ENCODE measurements at regions not wholly inside any gene's neighbourhood (a gene's known extent, or its start where the extent isn't known, plus 50 kb on each side); places are given as distances from the start of the nearest gene placed in this dataset.

DNA sequence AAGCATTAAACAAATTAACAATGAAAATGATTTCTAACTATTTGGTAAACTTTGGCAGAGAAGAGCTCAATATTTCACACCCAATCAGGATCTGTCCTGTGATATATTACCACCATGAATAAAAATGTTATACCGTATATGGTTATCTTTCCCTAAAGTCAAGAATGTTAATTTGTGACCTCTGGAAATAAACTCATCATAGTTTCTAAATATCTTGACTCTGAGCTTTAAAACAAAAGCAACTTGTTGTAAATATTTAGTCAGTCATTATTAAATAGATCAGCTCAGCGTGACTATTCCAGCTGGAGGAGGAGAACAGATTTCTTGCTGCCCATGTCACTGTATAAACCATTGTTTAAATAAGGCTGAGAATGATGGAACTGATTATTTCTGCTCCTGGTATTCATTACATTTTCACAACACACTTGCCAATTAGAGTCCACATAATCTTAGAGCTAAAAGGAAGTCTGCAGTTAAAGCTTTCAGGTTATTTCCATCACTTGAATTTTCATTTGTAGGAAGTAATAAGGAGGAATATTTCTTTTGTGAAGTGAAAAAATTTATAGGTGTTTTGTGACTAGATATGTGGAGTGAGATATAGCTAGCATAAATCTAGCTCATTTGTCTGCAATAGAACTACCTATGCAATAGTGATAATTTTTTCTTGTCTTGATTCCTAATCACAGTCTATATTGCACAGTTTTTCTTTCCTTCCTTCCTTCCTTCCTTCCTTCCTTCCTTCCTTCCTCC lies 106.5 kb upstream of the P2RY1 start:
- no peak for TF ChIP-seq JUND (IDR thresholded peaks at IDR 0.05; ENCODE audit: low read depth)
- DNase-seq (ENCODE audit: low read depth in 1 of 2, low spot score in 1 of 2) = no peak
- in situ Hi-C loops (cut with HindIII; ENCODE audit: low pct_unique_long_range_greater_than_20kb, low sequenced_read_pairs) = no loop called here

DNA sequence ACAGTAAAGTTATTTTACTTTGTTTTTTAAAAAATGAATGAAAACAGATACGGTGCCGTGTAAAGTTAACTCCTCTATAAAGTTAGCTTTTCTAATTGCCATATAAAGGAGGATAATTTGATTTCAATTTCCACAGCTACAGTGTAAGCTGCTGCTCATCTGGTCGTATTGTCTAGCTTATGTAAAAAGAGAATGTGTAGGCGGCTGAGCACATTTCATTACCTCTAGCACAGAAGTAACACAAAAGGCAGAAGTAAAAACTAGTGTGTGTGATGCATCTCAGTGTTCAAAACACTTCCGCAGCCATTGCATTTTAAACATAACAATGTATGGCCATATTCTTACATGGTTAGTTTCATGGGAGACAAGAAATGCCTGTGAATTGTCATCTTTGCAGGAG lies 105.0 kb upstream of the P2RY1 start:
- TF ChIP-seq JUND (IDR thresholded peaks at IDR 0.05; ENCODE audit: low read depth) = no peak
- in situ Hi-C loops (cut with HindIII; ENCODE audit: low pct_unique_long_range_greater_than_20kb, low sequenced_read_pairs) = no loop called here
- DNase-seq (ENCODE audit: low read depth in 1 of 2, low spot score in 1 of 2) = no peak

DNA sequence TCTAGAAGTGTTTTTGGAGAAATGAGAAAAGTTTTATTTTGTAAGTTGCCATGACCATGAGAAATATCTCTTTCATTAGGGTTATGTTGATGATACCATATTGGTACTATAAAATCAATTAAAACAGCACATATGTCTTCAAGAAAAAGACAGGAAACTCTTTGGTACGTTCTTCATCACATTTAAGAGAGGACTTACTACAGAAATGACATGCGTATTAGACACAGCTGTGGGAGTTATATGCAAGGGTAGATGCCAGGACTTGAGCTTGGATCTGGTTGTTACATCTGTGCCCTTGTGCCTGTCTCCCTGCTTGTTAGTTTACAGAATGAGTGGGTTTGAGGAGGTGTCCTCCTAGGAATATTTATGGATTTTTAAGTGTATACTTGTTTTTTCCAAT lies 103.4 kb upstream of the P2RY1 start:
- no peak for TF ChIP-seq JUND (IDR thresholded peaks at IDR 0.05; ENCODE audit: low read depth)
- in situ Hi-C loops (cut with HindIII; ENCODE audit: low pct_unique_long_range_greater_than_20kb, low sequenced_read_pairs) = no loop called here
- DNase-seq (ENCODE audit: low read depth in 1 of 2, low spot score in 1 of 2) = no peak

DNA sequence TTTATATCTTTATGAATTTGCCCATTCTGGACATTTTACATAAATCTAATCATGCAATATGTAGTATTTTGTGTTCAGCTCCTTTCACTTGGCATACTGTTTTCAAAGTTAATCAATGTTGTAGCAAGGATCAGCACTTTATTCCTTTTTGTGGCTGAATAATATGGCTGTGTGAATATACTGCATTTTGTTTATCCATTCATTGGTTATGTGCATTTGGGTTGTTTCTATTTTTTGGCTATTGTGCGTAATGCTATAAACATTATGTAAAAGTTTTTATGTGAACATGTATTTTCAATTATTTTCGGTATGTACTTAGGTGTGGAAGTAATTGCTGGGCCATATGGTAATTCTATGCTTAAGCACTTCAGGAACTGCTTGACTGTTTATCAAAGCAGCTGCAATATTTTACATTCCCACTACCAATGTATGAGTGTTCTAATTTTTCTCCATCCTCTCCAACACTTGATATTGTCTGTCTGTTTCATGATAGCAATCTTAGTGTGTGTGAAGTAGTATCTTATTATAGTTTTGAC lies 101.3 kb upstream of the P2RY1 start:
- no peak for DNase-seq (ENCODE audit: low read depth in 1 of 2, low spot score in 1 of 2)
- no peak for TF ChIP-seq JUND (IDR thresholded peaks at IDR 0.05; ENCODE audit: low read depth)
- in situ Hi-C loops (cut with HindIII; ENCODE audit: low pct_unique_long_range_greater_than_20kb, low sequenced_read_pairs) = no loop called here

DNA sequence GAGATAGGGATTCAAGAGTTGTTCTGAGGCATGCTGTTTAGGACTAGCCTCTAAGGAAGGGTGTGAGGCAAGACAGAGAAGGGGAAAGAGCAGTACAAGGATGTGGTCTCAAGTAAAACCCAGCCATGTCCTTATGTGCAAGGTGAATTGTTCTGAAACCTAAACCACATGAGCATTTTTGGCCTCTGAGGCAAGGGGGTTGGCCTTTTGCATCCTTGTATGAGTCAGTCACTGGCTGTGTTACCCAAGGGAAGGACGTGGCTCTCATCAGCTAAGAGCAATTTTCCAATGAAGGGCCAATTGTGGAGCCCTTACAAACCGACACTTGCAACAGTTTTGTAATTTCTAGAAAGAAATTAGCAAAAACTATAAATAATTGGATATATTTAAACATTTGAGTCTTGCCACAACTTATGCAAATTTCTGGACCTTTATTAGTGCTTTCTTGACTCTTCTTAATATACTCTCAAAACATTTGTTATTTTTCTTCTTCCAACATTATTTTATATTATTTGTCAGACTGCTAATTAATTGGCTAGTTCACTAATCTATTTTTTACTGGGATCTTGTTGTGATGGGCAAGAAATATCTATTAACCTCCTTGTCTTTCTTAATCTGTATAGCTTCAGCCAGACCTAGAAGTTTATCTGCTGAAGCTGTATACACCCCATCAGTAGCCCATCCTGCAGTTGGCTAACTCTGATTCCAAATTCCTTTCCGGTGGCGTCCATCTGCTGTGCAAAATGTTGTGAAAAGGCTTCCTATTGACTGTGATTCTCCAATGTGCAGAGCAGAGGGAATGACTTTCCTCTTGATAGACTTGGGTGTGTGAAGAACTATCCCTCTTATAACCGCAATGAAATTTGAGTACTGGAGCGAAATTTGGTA lies 97.7 kb upstream of the P2RY1 start:
- peak in 1 of 2 experiments; percentile 15 for DNase-seq (ENCODE audit: low read depth in 1 of 2, low spot score in 1 of 2)
- TF ChIP-seq JUND (IDR thresholded peaks at IDR 0.05; ENCODE audit: low read depth) = no peak
- in situ Hi-C loops (cut with HindIII; ENCODE audit: low pct_unique_long_range_greater_than_20kb, low sequenced_read_pairs) = no loop called here

DNA sequence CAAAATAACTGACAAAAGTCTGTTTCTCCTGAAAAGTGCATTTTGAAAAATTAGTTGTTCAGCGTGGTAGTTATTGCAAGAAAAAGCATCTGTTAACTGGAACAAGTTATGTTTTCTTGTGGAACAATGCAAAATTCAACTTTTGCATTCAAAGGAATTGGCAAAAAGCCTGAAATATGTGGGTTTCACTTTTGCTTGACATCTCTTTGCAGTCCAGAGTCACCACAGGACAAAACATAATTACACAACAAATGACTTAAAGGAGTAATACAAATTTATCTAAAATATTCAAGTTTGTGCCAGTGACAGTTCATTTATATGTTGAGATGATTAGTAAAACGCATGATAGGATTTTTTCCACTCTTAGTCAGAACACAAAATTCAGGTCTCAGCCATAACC lies 96.3 kb upstream of the P2RY1 start:
- in situ Hi-C loops (cut with HindIII; ENCODE audit: low pct_unique_long_range_greater_than_20kb, low sequenced_read_pairs) = no loop called here
- TF ChIP-seq JUND (IDR thresholded peaks at IDR 0.05; ENCODE audit: low read depth) = no peak
- no peak for DNase-seq (ENCODE audit: low read depth in 1 of 2, low spot score in 1 of 2)

DNA sequence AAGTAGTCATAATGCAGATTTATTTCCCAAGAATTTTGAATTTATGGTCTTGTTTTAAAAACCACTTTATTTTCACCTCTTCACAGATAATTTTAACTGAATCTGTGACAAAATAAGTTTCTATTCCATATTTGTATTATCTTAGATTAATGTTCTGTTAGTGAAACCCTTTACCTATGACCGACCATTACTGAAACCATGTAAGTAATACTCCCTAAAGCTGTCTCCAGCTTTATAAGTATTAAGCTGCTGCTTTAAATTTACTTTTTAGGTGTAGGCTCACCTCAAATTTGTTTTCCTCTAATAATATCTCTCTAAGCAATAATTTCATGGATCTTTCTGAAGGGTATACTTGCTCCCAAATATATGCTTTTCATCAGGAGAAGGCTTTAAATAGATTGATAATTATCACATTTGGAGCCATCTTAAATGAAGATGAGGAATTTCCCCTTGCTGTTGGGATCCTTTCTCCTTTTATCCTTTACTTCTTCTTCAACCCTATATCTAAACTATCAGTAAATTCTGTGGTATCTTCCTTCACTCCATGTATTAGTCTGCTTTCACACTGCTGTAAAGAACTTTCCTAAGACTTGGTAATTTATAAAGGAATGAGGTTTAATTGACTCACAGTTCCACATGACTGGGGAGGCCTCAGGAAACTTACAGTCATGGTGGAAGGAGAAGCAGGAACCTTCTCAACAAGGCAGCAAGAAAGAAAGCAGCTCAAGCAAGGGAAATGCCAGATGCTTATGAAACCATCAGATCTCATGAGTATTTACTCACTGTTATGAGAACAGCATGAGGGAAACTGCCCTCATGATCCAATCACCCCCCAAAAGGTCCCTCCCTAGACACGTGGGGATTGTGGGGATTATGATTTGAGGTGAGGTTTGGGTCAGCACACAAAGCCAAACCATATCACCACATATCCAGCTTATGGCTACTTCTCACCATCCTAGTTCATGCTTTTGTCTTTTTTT lies 92.3 kb upstream of the P2RY1 start:
- no peak for TF ChIP-seq JUND (IDR thresholded peaks at IDR 0.05; ENCODE audit: low read depth)
- DNase-seq (ENCODE audit: low read depth in 1 of 2, low spot score in 1 of 2) = no peak
- in situ Hi-C loops (cut with HindIII; ENCODE audit: low pct_unique_long_range_greater_than_20kb, low sequenced_read_pairs) = no loop called here

DNA sequence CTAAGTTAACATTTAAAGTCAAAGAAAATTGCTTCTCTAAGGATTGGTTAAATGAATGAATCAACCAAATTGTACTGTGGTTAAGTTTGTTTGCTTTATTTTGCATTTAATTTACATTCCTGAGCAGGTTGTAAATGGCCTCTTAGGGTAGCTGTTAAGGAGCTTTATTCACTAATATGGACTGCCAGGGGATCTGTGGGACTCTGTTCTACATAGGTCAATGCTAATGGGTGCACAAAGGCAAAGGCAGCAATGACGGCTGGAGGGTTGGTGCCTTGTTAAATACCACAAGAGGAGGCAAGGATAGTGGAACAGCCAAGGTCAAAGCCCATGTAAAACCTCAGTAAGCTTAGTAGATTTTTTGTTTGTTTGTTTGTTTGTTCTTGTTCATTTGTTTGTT lies 89.3 kb upstream of the P2RY1 start:
- no peak for DNase-seq (ENCODE audit: low read depth in 1 of 2, low spot score in 1 of 2)
- no peak for TF ChIP-seq JUND (IDR thresholded peaks at IDR 0.05; ENCODE audit: low read depth)
- in situ Hi-C loops (cut with HindIII; ENCODE audit: low pct_unique_long_range_greater_than_20kb, low sequenced_read_pairs) = no loop called here

DNA sequence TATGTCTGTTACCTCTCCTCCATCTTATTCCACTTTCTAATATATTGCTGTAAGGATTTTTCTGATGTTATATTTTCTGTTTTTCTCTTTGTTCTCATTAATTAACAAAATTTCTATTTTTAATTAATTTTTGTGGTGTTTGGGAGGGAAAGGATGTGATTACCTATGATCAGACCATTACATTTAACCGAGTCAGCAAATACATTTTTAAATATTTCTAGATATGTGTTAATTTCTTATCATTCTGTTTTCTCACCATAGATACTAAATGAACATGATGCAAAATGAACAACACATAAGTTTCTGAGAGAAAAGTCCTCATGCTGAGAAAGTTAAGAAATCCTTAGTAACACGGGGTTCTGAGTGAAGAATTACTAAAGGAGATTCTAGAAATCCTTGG lies 80.6 kb upstream of the P2RY1 start:
- in situ Hi-C loops (cut with HindIII; ENCODE audit: low pct_unique_long_range_greater_than_20kb, low sequenced_read_pairs) = no loop called here
- DNase-seq (ENCODE audit: low read depth in 1 of 2, low spot score in 1 of 2) = no peak
- TF ChIP-seq JUND (IDR thresholded peaks at IDR 0.05; ENCODE audit: low read depth) = no peak

DNA sequence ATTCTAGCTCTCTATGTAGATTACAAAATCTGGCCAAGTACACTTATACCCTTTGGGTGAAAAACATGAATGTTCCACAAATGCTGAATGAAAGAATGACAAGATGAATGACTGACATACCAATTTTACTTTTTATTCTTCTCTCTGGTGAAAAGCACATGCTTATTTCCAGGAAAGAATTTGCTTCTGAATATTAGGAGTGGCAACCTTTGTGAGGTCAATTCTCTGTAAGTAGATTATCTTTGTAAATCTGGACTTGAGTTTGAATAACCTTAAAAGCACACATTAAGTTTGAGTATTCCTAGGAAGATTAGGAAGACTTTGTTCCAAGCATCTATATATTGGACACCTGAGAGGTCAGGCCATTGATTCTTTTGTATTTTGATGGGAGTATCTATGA lies 78.1 kb upstream of the P2RY1 start:
- in situ Hi-C loops (cut with HindIII; ENCODE audit: low pct_unique_long_range_greater_than_20kb, low sequenced_read_pairs) = no loop called here
- no peak for TF ChIP-seq JUND (IDR thresholded peaks at IDR 0.05; ENCODE audit: low read depth)
- no peak for DNase-seq (ENCODE audit: low read depth in 1 of 2, low spot score in 1 of 2)

DNA sequence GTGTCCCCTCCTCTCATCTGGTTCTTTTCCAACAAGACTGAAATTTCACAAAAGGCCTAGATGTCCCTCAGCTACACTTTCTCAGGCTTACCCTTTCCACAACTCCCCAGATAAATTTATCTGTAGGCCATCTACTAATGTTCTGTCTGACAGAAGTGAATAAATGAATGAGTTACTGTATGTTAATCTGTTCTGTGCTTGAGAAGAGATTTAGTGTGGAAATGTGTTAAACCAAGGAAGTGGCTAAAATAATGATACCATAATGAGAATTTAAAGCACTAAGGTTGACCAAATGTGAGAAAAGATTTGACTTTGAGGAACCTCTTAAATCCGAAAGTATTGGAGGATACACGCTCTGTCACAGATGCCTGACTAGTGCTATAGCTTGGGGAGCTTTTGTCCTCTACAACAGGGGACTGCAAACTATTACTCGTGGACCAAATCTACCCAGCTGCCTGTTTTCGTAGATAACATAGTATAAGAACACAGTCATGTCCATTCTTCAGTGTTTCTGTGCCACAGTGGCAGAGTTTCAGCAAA lies 74.8 kb upstream of the P2RY1 start:
- TF ChIP-seq JUND (IDR thresholded peaks at IDR 0.05; ENCODE audit: low read depth) = no peak
- in situ Hi-C loops (cut with HindIII; ENCODE audit: low pct_unique_long_range_greater_than_20kb, low sequenced_read_pairs) = no loop called here
- no peak for DNase-seq (ENCODE audit: low read depth in 1 of 2, low spot score in 1 of 2)

DNA sequence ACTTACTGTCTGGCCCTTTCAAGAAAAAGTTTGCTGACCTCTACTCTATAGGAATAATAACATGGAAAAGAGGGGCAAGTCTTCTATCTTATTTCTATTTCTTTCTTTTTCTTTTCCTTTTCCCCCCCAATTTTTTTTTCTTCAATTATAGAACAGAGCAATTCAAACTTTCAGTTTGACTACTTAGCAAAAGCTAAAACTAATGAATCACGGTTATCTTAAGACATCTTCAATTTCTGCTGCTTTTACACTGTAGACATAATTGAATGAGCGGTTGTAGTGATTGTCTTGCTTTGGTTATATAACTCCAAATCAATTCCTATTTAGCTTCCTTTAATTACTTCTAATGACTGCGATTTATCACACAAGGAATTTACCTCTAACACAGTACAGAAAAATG lies 74.3 kb upstream of the P2RY1 start:
- TF ChIP-seq JUND (IDR thresholded peaks at IDR 0.05; ENCODE audit: low read depth) = no peak
- in situ Hi-C loops (cut with HindIII; ENCODE audit: low pct_unique_long_range_greater_than_20kb, low sequenced_read_pairs) = no loop called here
- DNase-seq (ENCODE audit: low read depth in 1 of 2, low spot score in 1 of 2) = no peak
